Left lung (tissue), 4 donors: ENCODE measurements at regions not wholly inside any gene's neighbourhood (a gene's known extent, or its start where the extent isn't known, plus 50 kb on each side); places are given as distances from the start of the nearest gene placed in this dataset.

ENCODE experiments used
- ATAC-seq: fragments of 200-7000 bp; cut with Tn5 transposase; one replicate; pipeline ENCODE4 v1.9.1; 2020; ENCODE audit warnings: moderate library complexity
- DNase-seq, 4 donors: peaks; one replicate each; pipeline ENCODE4 v3.0.0-alpha.2; 2013 to 2020
- H3K27ac ChIP-seq, 2 donors: fragments of 200-600 bp; sonication (generic) in 1 of 2; one replicate each; pipeline versions ENCODE4 v1.5.0 to v1.8.0; 2020 to 2021
- H3K27me3 ChIP-seq, 2 donors: fragments of 200-600 bp; sonication (generic) in 1 of 2; one replicate each; pipeline versions ENCODE4 v1.5.0 to v1.8.0; 2020 to 2021
- H3K36me3 ChIP-seq, 2 donors: fragments of 200-600 bp; sonication (generic) in 1 of 2; one replicate each; pipeline versions ENCODE4 v1.5.0 to v1.8.0; 2020 to 2021
- H3K4me1 ChIP-seq, 2 donors: fragments of 200-600 bp; one replicate each; pipeline ENCODE4 v1.8.0; 2021
- H3K4me3 ChIP-seq, 2 donors: fragments of 200-600 bp; sonication (generic) in 1 of 2; one replicate each; pipeline versions ENCODE4 v1.5.0 to v1.8.0; 2020 to 2021; ENCODE audit warnings: mild to moderate bottlenecking in 1 of 2
- H3K9me3 ChIP-seq, 2 donors: fragments of 200-600 bp; sonication (generic) in 1 of 2; one replicate each; pipeline versions ENCODE4 v1.5.0 to v1.8.0; 2020 to 2021
- CTCF ChIP-seq, 2 donors: fragments of 200-600 bp; sonication (generic) in 1 of 2; IDR thresholded peaks; one replicate each; pipeline versions ENCODE4 v1.5.0 to v1.8.0; 2021; ENCODE audit warnings: antibody characterized with exemption in 2 of 2
- intact Hi-C, 2 donors: fragments of 100-400 bp; cut with DNase I; formaldehyde crosslinking; loops; one replicate each; pipeline versions ENCODE4 v1.11.2 to v1.14.2; 2022
- donor health status: DM: no; HTN: yes; CAD: no.
- donor health status: DM: no; HTN: no; CAD: no.

- Histone ChIP-seq H3K4me1 (no peaks in the 10 kb centered on the region), H3K27me3 (no peaks in the 10 kb centered on the region), H3K9me3 (peaks cover 0 to 6% of the 10 kb centered on the region in 2 donors), H3K4me3 (no peak overlapping the region), H3K27ac (no peak overlapping the region), H3K36me3 (no peaks in the 10 kb centered on the region)
- ATAC-seq (no peak), DNase-seq (no peak)
- TF ChIP-seq CTCF (IDR thresholded peaks at IDR 0.05): no peak
- intact Hi-C loops: no loop called here
These were observed 259.7 kb upstream of the NRIP1 start for GRCh38 chr21:15324542-15324941.

- intact Hi-C loops: no loop called here
- no peak for ATAC-seq
- no peak overlapping the region for H3K27ac ChIP-seq
- no peak for TF ChIP-seq CTCF (IDR thresholded peaks at IDR 0.05)
- H3K27me3 ChIP-seq: no peaks in the 10 kb centered on the region
- no peak overlapping the region for H3K4me3 ChIP-seq
- peak in 1 of 4 donors; percentile 44 for DNase-seq
- peaks cover 0 to 6% of the 10 kb centered on the region in 2 donors for H3K9me3 ChIP-seq
- H3K4me1 ChIP-seq: no peaks in the 10 kb centered on the region
- no peaks in the 10 kb centered on the region for H3K36me3 ChIP-seq
These were observed 261.4 kb upstream of the NRIP1 start for GRCh38 chr21:15326032-15326867.

- Histone ChIP-seq H3K27ac (no peak overlapping the region), H3K9me3 (peaks cover 0 to 6% of the 10 kb centered on the region in 2 donors), H3K4me1 (no peaks in the 10 kb centered on the region), H3K4me3 (no peak overlapping the region), H3K36me3 (no peaks in the 10 kb centered on the region), H3K27me3 (no peaks in the 10 kb centered on the region)
- DNase-seq (peak in 1 of 4 donors; percentile 26), ATAC-seq (no peak)
- TF ChIP-seq CTCF (IDR thresholded peaks at IDR 0.05): no peak
- intact Hi-C loops: no loop called here
These were observed 263.0 kb upstream of the NRIP1 start for GRCh38 chr21:15327637-15328265.

GRCh38 chr21:15329191-15329590, 264.4 kb upstream of the NRIP1 start:
- no peaks in the 10 kb centered on the region for H3K4me1 ChIP-seq
- no peak for TF ChIP-seq CTCF (IDR thresholded peaks at IDR 0.05)
- intact Hi-C loops: no loop called here
- no peaks in the 10 kb centered on the region for H3K27me3 ChIP-seq
- DNase-seq (no peak), ATAC-seq (no peak)
- no peaks in the 10 kb centered on the region for H3K36me3 ChIP-seq
- no peak overlapping the region for H3K4me3 ChIP-seq
- no peak overlapping the region for H3K27ac ChIP-seq
- peaks cover 0 to 6% of the 10 kb centered on the region in 2 donors for H3K9me3 ChIP-seq

GRCh38 chr21:15330872-15331271, 266.1 kb upstream of the NRIP1 start:
- Histone ChIP-seq H3K9me3 (peaks cover 0 to 6% of the 10 kb centered on the region in 2 donors), H3K4me1 (no peaks in the 10 kb centered on the region), H3K36me3 (no peaks in the 10 kb centered on the region), H3K27me3 (no peaks in the 10 kb centered on the region), H3K27ac (no peak overlapping the region), H3K4me3 (no peak overlapping the region)
- DNase-seq (no peak), ATAC-seq (no peak)
- intact Hi-C loops: no loop called here
- TF ChIP-seq CTCF (IDR thresholded peaks at IDR 0.05): no peak
